Ectodermal cell (in vitro differentiated cells): ENCODE measurements at regions not wholly inside any gene's neighbourhood (a gene's known extent, or its start where the extent isn't known, plus 50 kb on each side); places are given as distances from the start of the nearest gene placed in this dataset.

Source experiments
- H3K27ac ChIP-seq: 2 replicates; pipeline ENCODE4 v1.7.0; 2013; ENCODE audit warnings: mild to moderate bottlenecking, low read depth, low read length; ENCODE audit not compliant: insufficient read depth, poor library complexity, severe bottlenecking
- H3K27me3 ChIP-seq: 2 replicates; pipeline ENCODE4 v1.7.0; 2013; ENCODE audit warnings: mild to moderate bottlenecking, low read length; ENCODE audit not compliant: insufficient read depth, control insufficient read depth, poor library complexity, severe bottlenecking
- H3K36me3 ChIP-seq: one replicate; pipeline ENCODE4 v1.7.0; 2013; ENCODE audit warnings: low read length; ENCODE audit not compliant: control insufficient read depth, insufficient read depth
- H3K4me1 ChIP-seq: one replicate; pipeline ENCODE4 v1.7.0; 2013; ENCODE audit warnings: low read length; ENCODE audit not compliant: control insufficient read depth, insufficient read depth
- H3K4me3 ChIP-seq: 2 replicates; pipeline ENCODE4 v1.7.0; 2013; ENCODE audit warnings: low read depth, low read length, control low read depth; ENCODE audit not compliant: insufficient read depth
- H3K9me3 ChIP-seq: 2 replicates; pipeline ENCODE4 v1.7.0; 2013; ENCODE audit warnings: mild to moderate bottlenecking, low read length, moderate library complexity; ENCODE audit not compliant: control insufficient read depth
- WGBS, 2 experiments: methylation state at CpG; one replicate each; pipeline ENCODE4 v1.1.7; 2013; ENCODE audit warnings: missing lambda C conversion rate in 2 of 2; 5-methylcytosine and 5-hydroxymethylcytosine counted together

- H3K4me3 ChIP-seq: no peak overlapping the region
- H3K27me3 ChIP-seq: no peaks in the 10 kb centered on the region
- H3K9me3 ChIP-seq: no peaks in the 10 kb centered on the region
- no peak overlapping the region for H3K27ac ChIP-seq
- WGBS, 2 experiments: 0% methylated on average over 1 of the region's 1 CpG
- H3K36me3 ChIP-seq: no peaks in the 10 kb centered on the region
- H3K4me1 ChIP-seq: no peaks in the 10 kb centered on the region
Measured at GRCh38 chr3:150149651-150150051, 179.0 kb upstream of the PFN2 start.

- H3K27ac ChIP-seq: no peak overlapping the region
- 96% methylated on average over 5 of the region's 5 CpGs for WGBS, 2 experiments
- H3K4me3 ChIP-seq: no peak overlapping the region
- H3K9me3 ChIP-seq: no peaks in the 10 kb centered on the region
- no peaks in the 10 kb centered on the region for H3K36me3 ChIP-seq
- H3K4me1 ChIP-seq: no peaks in the 10 kb centered on the region
- no peaks in the 10 kb centered on the region for H3K27me3 ChIP-seq
Measured at GRCh38 chr3:150148227-150148626, 177.5 kb upstream of the PFN2 start.

GRCh38 chr3:150147776-150148175 is 177.1 kb upstream of the PFN2 start:
- Histone ChIP-seq H3K27me3 (no peaks in the 10 kb centered on the region), H3K4me1 (no peaks in the 10 kb centered on the region), H3K27ac (no peak overlapping the region), H3K36me3 (no peaks in the 10 kb centered on the region), H3K4me3 (no peak overlapping the region), H3K9me3 (no peaks in the 10 kb centered on the region)
- 96% methylated on average over 5 of the region's 5 CpGs for WGBS, 2 experiments

GRCh38 chr3:150146991-150147761 is 176.5 kb upstream of the PFN2 start:
- Histone ChIP-seq H3K27me3 (no peaks in the 10 kb centered on the region), H3K27ac (no peak overlapping the region), H3K9me3 (no peaks in the 10 kb centered on the region), H3K4me1 (no peaks in the 10 kb centered on the region), H3K4me3 (no peak overlapping the region), H3K36me3 (no peaks in the 10 kb centered on the region)
- 92% methylated on average over 10 of the region's 10 CpGs for WGBS, 2 experiments

- H3K9me3 ChIP-seq: no peaks in the 10 kb centered on the region
- H3K27ac ChIP-seq: no peak overlapping the region
- H3K36me3 ChIP-seq: no peaks in the 10 kb centered on the region
- H3K4me3 ChIP-seq: no peak overlapping the region
- H3K4me1 ChIP-seq: no peaks in the 10 kb centered on the region
- 87 to 95% methylated on average over 3 of the region's 3 CpGs for WGBS, 2 experiments
- no peaks in the 10 kb centered on the region for H3K27me3 ChIP-seq
Measured at GRCh38 chr3:150145659-150146058, 175.0 kb upstream of the PFN2 start.

- no peaks in the 10 kb centered on the region for H3K9me3 ChIP-seq
- no peaks in the 10 kb centered on the region for H3K36me3 ChIP-seq
- H3K4me1 ChIP-seq: no peaks in the 10 kb centered on the region
- H3K4me3 ChIP-seq: no peak overlapping the region
- H3K27ac ChIP-seq: no peak overlapping the region
- H3K27me3 ChIP-seq: no peaks in the 10 kb centered on the region
- 89 to 95% methylated on average over 6 of the region's 6 CpGs for WGBS, 2 experiments
Measured at GRCh38 chr3:150144191-150144708, 173.6 kb upstream of the PFN2 start.

- H3K36me3 ChIP-seq: no peaks in the 10 kb centered on the region
- H3K4me1 ChIP-seq: no peaks in the 10 kb centered on the region
- H3K27me3 ChIP-seq: no peaks in the 10 kb centered on the region
- H3K27ac ChIP-seq: no peak overlapping the region
- no peaks in the 10 kb centered on the region for H3K9me3 ChIP-seq
- H3K4me3 ChIP-seq: no peak overlapping the region
Measured at GRCh38 chr3:150142936-150143335, 172.2 kb upstream of the PFN2 start.

- H3K36me3 ChIP-seq: no peaks in the 10 kb centered on the region
- H3K27ac ChIP-seq: no peak overlapping the region
- 100% methylated on average over 1 to 3 of the region's 3 CpGs for WGBS, 2 experiments
- H3K4me3 ChIP-seq: no peak overlapping the region
- no peaks in the 10 kb centered on the region for H3K4me1 ChIP-seq
- no peaks in the 10 kb centered on the region for H3K9me3 ChIP-seq
- no peaks in the 10 kb centered on the region for H3K27me3 ChIP-seq
Measured at GRCh38 chr3:150141790-150142326, 171.2 kb upstream of the PFN2 start.

- Histone ChIP-seq H3K4me3 (no peak overlapping the region), H3K27ac (no peak overlapping the region), H3K9me3 (no peaks in the 10 kb centered on the region), H3K36me3 (no peaks in the 10 kb centered on the region), H3K4me1 (no peaks in the 10 kb centered on the region), H3K27me3 (no peaks in the 10 kb centered on the region)
- WGBS, 2 experiments: 93 to 95% methylated on average over 14 of the region's 14 CpGs
Measured at GRCh38 chr3:150140614-150141321, 170.1 kb upstream of the PFN2 start.

- no peak overlapping the region for H3K4me3 ChIP-seq
- H3K4me1 ChIP-seq: peaks cover 5% of the 10 kb centered on the region
- H3K36me3 ChIP-seq: no peaks in the 10 kb centered on the region
- H3K27ac ChIP-seq: no peak overlapping the region
- H3K27me3 ChIP-seq: no peaks in the 10 kb centered on the region
- H3K9me3 ChIP-seq: no peaks in the 10 kb centered on the region
- WGBS, 2 experiments: 94% methylated on average over 3 of the region's 3 CpGs
Measured at GRCh38 chr3:150138824-150139223, 168.1 kb upstream of the PFN2 start.
